ENCODE measurements at regions not wholly inside any gene's neighbourhood (a gene's known extent, or its start where the extent isn't known, plus 50 kb on each side); places are given as distances from the start of the nearest gene placed in this dataset.
A peak's percentile ranks its signal among the peaks of the same experiment; 100 is the strongest.
"Not testable (repeated sequence)": the region's sequence is repeated elsewhere in the genome, so short reads cannot be mapped to it uniquely, and the experiment has no call there.

GRCh38 chr5:124030043-124030491 is 518.1 kb downstream of the CSNK1G3 start:
- no peaks in the 10 kb centered on the region for H3K9me3 ChIP-seq (replicated peaks in 1 of 11)
- no peak overlapping the region for H3K9ac ChIP-seq
- no peaks in the 10 kb centered on the region for H3K36me3 ChIP-seq
- H3K27me3 ChIP-seq: no peaks in the 10 kb centered on the region
- no peak for TF ChIP-seq Cebpa-rat (IDR thresholded peaks at IDR 0.05)
- peaks cover 0 to 19% (median 3%) of the 10 kb centered on the region in 10 experiments; a peak in 10 of 20 replicates for H3K4me1 ChIP-seq
- no peak overlapping the region for H3K4me2 ChIP-seq
- H3K4me3 ChIP-seq: no peak overlapping the region
- no peaks in the 10 kb centered on the region for H4K20me1 ChIP-seq
- H3K27ac ChIP-seq: no peak overlapping the region

DNA sequence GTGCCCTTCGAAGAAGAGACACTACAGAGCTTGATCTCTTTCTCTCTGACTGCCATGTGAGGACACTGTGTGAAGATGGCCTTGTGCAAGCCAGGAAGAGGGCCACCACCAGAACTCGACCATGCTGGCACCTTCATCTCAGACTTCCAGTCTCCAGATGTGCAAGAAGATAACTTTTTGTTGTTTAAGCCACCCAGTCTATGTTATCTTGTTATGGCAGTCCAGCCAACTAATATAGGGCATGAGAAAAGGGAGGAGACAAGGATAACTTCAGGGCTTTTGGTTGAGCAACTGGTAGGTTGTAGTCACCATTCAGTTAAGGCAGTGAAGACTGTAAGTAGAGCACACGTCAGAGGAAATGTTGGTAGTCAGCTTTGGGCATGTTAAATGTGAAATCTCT is 515.5 kb downstream of the CSNK1G3 start:
- no peak for TF ChIP-seq Cebpa-rat (IDR thresholded peaks at IDR 0.05)
- Histone ChIP-seq H3K4me2 (no peak overlapping the region), H3K4me1 (peaks cover 0 to 6% (median 0%) of the 10 kb centered on the region in 10 experiments; a peak in 5 of 20 replicates)

GRCh38 chr5:124025306-124025845 is 513.4 kb downstream of the CSNK1G3 start:
- Histone ChIP-seq H3K4me1 (peaks cover 0 to 6% (median 0%) of the 10 kb centered on the region in 10 experiments; a peak in 5 of 20 replicates), H3K4me2 (peak overlapping the region in 6 of 11 experiments; percentile 2 to 40 (median 18); a peak in 6 of 22 replicates), H3K27me3 (no peaks in the 10 kb centered on the region), H3K36me3 (no peaks in the 10 kb centered on the region), H3K27ac (no peak overlapping the region), H3K9ac (no peak overlapping the region), H4K20me1 (no peaks in the 10 kb centered on the region), H3K9me3 (replicated peaks in 1 of 11) (peaks cover 0 to 9% (median 7%) of the 10 kb centered on the region in 11 experiments; a peak in 7 of 22 replicates), H3K4me3 (no peak overlapping the region)
- TF ChIP-seq Cebpa-rat (IDR thresholded peaks at IDR 0.05): no peak

More for the DNA sequence above, 515.5 kb downstream of the CSNK1G3 start:
- no peaks in the 10 kb centered on the region for H3K27me3 ChIP-seq
- H3K9ac ChIP-seq: no peak overlapping the region
- no peak overlapping the region for H3K27ac ChIP-seq
- H3K4me3 ChIP-seq: no peak overlapping the region
- H4K20me1 ChIP-seq: no peaks in the 10 kb centered on the region
- H3K9me3 ChIP-seq (replicated peaks in 1 of 11): no peaks in the 10 kb centered on the region
- H3K36me3 ChIP-seq: no peaks in the 10 kb centered on the region

- no peaks in the 10 kb centered on the region for H4K20me1 ChIP-seq
- H3K4me2 ChIP-seq: no peak overlapping the region
- H3K27ac ChIP-seq: no peak overlapping the region
- H3K27me3 ChIP-seq: no peaks in the 10 kb centered on the region
- H3K9ac ChIP-seq: no peak overlapping the region
- no peaks in the 10 kb centered on the region for H3K36me3 ChIP-seq
- peaks cover 0 to 18% (median 11%) of the 10 kb centered on the region in 11 experiments; a peak in 9 of 22 replicates for H3K9me3 ChIP-seq (replicated peaks in 1 of 11)
- H3K4me3 ChIP-seq: no peak overlapping the region
- H3K4me1 ChIP-seq: peaks cover 0 to 6% (median 0%) of the 10 kb centered on the region in 10 experiments; a peak in 5 of 20 replicates
- no peak for TF ChIP-seq Cebpa-rat (IDR thresholded peaks at IDR 0.05)
These were observed 511.0 kb downstream of the CSNK1G3 start for GRCh38 chr5:124022966-124023365.

GRCh38 chr5:124021776-124022175 is 509.8 kb downstream of the CSNK1G3 start:
- H3K9me3 ChIP-seq (replicated peaks in 1 of 11): peaks cover 0 to 18% (median 11%) of the 10 kb centered on the region in 11 experiments; a peak in 9 of 22 replicates
- peaks cover 0 to 6% (median 0%) of the 10 kb centered on the region in 10 experiments; a peak in 5 of 20 replicates for H3K4me1 ChIP-seq
- no peaks in the 10 kb centered on the region for H3K36me3 ChIP-seq

DNA sequence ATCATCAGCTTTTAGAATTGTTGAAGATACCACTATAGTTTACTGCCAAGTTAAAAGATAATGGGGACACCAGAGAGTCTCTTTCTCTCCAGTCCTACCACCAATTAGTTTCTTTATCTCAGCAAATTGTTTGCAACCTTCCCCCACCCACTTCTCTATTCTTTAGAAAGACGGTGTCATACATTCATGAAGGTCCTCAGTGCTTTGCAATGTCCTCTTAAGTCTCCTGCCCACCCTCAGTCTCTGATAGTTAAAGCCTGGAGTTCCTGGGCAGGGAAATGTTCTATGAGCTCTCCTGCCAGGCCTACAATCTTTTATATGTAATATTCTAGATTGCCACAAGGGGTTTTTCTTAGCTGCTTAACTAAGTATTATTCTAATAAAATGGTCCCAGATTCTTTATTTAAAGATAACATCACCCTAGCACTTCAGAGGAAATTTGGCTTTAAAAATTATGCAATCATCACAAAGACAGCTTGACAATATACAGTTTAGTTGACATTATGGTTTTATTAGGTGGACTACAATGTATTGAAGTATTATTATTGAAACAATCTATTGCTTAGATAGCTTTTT is 509.2 kb downstream of the CSNK1G3 start:
- Histone ChIP-seq H4K20me1 (no peaks in the 10 kb centered on the region), H3K27ac (no peak overlapping the region), H3K9me3 (replicated peaks in 1 of 11) (peaks cover 0 to 18% (median 11%) of the 10 kb centered on the region in 11 experiments; a peak in 9 of 22 replicates), H3K36me3 (no peaks in the 10 kb centered on the region), H3K4me3 (no peak overlapping the region), H3K27me3 (no peaks in the 10 kb centered on the region), H3K9ac (no peak overlapping the region), H3K4me1 (peaks cover 0 to 6% (median 0%) of the 10 kb centered on the region in 10 experiments; a peak in 5 of 20 replicates), H3K4me2 (no peak overlapping the region)
- TF ChIP-seq Cebpa-rat (IDR thresholded peaks at IDR 0.05): no peak

More at GRCh38 chr5:124021776-124022175, 509.8 kb downstream of the CSNK1G3 start:
- TF ChIP-seq Cebpa-rat (IDR thresholded peaks at IDR 0.05): no peak
- H3K27ac ChIP-seq: no peak overlapping the region
- no peaks in the 10 kb centered on the region for H4K20me1 ChIP-seq
- H3K4me3 ChIP-seq: no peak overlapping the region
- H3K4me2 ChIP-seq: no peak overlapping the region
- H3K27me3 ChIP-seq: no peaks in the 10 kb centered on the region
- no peak overlapping the region for H3K9ac ChIP-seq

- not testable (repeated sequence) for H3K4me2 ChIP-seq
These were observed 505.3 kb downstream of the CSNK1G3 start for GRCh38 chr5:124017321-124017720.

DNA sequence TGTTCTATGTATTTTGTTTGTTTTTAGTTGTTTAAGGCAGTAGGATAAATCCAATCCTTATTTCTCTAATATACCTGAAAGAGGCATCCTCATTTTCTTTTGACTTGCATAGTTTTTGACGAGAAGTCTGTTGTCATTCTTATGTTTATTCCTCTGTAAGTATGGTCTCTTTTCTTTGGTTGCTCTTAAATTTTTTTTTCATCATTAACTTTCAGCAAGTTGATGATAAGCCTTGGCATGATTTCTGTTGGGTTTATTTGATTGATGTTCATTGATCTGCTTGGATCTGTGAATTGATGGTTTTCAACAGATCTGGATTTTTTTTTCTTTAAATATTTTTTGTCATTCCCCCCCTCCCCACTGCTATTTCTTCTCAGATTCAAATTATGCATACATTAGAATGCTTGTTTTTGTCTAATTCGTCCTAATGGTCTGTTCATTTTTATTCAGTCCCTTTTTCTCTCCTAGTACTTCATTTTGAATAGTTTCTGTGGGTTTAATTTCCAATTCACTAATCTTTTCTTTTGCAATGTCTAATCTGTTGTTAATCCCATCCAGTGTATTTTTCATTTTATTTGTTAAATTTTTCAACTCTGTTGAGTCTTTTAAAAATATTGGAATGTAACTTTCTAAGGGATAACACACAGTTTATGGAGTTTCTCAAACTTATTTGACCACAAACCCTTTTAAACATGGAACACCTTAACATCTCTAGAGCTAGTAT is 495.9 kb downstream of the CSNK1G3 start:
- Histone ChIP-seq H3K9me3 (replicated peaks in 1 of 11) (peaks cover 16 to 32% (median 23%) of the 10 kb centered on the region in 11 experiments), H4K20me1 (no peaks in the 10 kb centered on the region), H3K27me3 (no peaks in the 10 kb centered on the region), H3K36me3 (no peaks in the 10 kb centered on the region), H3K4me2 (no peak overlapping the region), H3K9ac (no peak overlapping the region), H3K4me3 (no peak overlapping the region), H3K4me1 (no peaks in the 10 kb centered on the region), H3K27ac (no peak overlapping the region)
- TF ChIP-seq Cebpa-rat (IDR thresholded peaks at IDR 0.05): no peak

More at GRCh38 chr5:124017321-124017720, 505.3 kb downstream of the CSNK1G3 start:
- H3K27me3 ChIP-seq, H3K4me3 ChIP-seq, H3K27ac ChIP-seq, H3K4me1 ChIP-seq, H4K20me1 ChIP-seq, H3K36me3 ChIP-seq, H3K9ac ChIP-seq: not testable (repeated sequence)
- H3K9me3 ChIP-seq (replicated peaks in 1 of 11): peaks cover 0 to 18% (median 11%) of the 10 kb centered on the region in 11 experiments; a peak in 9 of 22 replicates

DNA sequence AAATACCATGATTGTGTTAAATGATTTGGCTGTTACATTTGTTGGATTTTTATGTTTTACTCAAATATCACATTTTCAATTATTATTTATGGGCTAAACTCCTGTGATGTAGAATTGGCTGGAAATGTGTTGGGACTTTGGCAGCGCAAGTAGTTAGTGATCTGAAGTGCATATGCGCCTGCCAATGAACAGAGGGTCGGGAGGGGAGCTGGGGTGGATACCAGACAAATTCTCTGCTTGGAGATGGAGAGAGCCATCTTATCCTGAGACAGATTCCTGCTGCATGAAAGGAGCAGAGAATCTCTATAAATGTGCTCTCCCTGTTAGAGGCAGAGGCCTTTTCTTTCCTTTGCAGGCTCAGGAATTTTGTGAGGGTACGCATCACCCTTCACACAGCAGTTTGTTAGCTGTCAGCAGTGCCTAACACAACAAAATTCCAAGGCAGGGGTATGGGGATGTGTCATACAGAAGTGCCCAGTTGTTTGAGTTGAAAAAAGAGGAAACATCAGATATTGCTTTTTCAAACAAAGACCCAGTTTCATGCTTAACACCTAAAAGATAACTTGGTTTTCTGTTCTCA is 489.1 kb downstream of the CSNK1G3 start:
- H3K4me3 ChIP-seq: no peak overlapping the region
- H3K27ac ChIP-seq: no peak overlapping the region
- H3K9me3 ChIP-seq (replicated peaks in 1 of 11): peaks cover 0 to 4% (median 0%) of the 10 kb centered on the region in 11 experiments; a peak in 2 of 22 replicates
- H3K36me3 ChIP-seq: no peaks in the 10 kb centered on the region
- no peak overlapping the region for H3K4me2 ChIP-seq
- peaks cover 0 to 6% (median 0%) of the 10 kb centered on the region in 10 experiments; a peak in 1 of 20 replicates for H3K4me1 ChIP-seq
- H3K27me3 ChIP-seq: no peaks in the 10 kb centered on the region
- no peak overlapping the region for H3K9ac ChIP-seq
- H4K20me1 ChIP-seq: no peaks in the 10 kb centered on the region
- TF ChIP-seq Cebpa-rat (IDR thresholded peaks at IDR 0.05): no peak
